ENCODE measurements at regions not wholly inside any gene's neighbourhood (a gene's known extent, or its start where the extent isn't known, plus 50 kb on each side); places are given as distances from the start of the nearest gene placed in this dataset.

GRCh38 chr4:11634283-11634682 is 205.6 kb upstream of the HS3ST1 start:
- TF ChIP-seq CTCF (IDR thresholded peaks at IDR 0.05 in 4 of 5, conservative IDR thresholded peaks at IDR 0.05 in 1 of 5), result no peak
- no peak for TF ChIP-seq POLR2A (IDR thresholded peaks at IDR 0.05)
